Forelimb muscle (tissue), 1 donor: ENCODE measurements at regions not wholly inside any gene's neighbourhood (a gene's known extent, or its start where the extent isn't known, plus 50 kb on each side); places are given as distances from the start of the nearest gene placed in this dataset.
A peak's percentile ranks its signal among the peaks of the same experiment; 100 is the strongest.

ENCODE experiments used
- DNase-seq: peaks from one replicate; pipeline ENCODE4 v3.0.0-alpha.2; 2013; ENCODE audit warnings: low read depth

DNA sequence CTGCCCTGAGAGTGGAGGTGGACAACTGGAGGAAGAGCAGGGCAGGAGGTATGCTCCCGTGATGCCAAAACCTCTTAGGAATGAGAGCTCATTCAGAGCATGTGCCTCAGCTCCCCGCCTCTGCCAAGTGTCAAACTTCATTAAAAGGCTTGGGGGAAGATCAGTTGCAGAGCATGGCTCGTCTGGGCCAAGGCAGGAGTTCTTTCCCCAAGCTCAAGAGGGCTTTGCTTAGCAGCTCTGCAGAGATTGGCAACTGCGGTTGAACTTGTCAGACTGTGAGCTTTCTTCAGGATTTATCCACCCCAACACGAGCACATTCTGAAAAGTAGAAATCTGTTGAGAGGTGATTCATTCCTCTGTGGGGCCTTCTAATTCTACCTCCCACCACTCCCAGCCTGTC is 248.1 kb downstream of the HS3ST3A1 start:
- no peak for DNase-seq

DNA sequence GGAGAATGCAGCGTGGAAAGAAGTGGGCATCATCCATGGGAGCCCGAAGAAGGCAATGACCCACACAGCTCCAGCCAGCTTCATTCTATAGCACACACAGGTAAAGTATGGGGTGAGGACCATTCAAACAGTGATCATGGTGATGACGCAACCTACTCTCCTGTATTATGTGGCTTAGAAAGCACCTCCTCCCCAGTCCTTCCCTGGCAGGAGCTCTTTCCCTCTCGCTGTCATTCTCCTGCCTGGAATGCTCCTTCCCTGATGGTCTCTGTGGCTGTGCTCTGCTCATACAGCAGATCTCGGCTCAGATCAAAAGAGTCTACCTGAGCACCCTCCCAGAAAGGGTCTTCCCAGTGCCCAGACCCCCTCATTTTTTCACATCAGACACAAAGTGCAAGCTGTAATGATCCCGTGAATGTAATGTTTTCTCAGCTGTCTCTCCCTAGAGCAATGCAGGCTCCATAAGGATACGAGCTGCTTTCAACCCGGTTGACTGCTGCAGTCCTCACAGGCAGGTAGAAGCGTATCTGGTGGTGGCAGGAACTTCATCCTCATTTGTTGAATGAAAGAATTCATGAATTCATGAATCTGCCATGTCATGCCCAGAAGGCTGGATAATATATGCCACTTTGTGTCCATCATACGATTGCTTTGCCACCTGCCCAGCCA is 248.8 kb downstream of the HS3ST3A1 start:
- DNase-seq = no peak

DNA sequence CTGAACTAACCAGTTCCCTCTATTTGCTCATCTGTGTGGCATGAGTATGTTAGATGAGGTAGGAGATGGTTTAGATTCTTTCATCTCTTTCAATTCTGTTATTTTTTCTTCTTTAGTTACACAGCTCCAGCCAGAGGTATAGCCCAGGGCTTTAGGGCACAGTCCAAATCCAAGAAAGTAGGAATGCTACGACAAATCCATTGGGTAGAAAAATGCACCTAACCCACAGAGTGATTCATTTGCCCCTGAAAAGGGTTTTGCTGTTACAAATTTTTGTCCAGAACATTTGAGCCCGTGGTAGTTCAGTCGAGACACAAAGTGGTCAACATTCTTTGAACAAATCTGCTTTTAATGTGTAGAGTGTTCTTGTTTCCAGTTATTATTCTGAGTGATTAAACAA is 250.7 kb downstream of the HS3ST3A1 start:
- DNase-seq = no peak

GRCh38 chr17:13350466-13350865 is 251.3 kb downstream of the HS3ST3A1 start:
- no peak for DNase-seq

- no peak for DNase-seq
Measured at GRCh38 chr17:13346996-13347762, 254.6 kb downstream of the HS3ST3A1 start.

- DNase-seq = no peak
Measured at GRCh38 chr17:13346592-13346991, 255.1 kb downstream of the HS3ST3A1 start.

GRCh38 chr17:13346081-13346533 is 255.6 kb downstream of the HS3ST3A1 start:
- no peak for DNase-seq

- no peak for DNase-seq
Measured at GRCh38 chr17:13338421-13338820, 263.3 kb downstream of the HS3ST3A1 start.

- peak; percentile 31 for DNase-seq
Measured at GRCh38 chr17:13337864-13338371, 263.8 kb downstream of the HS3ST3A1 start.

DNA sequence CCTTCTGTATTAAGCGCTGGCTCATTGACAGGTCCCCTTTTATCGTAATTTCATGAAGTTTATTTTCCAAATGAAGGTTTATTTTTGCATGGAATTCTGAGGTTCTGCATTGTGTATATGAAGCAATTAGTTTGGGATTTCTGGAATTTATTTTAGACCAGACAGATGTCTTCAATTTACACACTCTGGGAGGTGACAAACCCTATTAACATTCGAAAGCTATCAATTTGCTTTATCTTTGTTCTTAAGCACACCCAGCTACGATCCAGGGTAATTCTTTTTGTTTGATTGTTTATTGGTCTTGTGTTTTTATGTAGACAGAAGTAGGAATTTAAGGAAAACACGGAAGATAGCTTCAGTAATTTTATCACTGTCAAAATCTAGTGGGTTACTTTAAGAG is 264.6 kb downstream of the HS3ST3A1 start:
- no peak for DNase-seq

GRCh38 chr17:13334374-13334773 is 267.4 kb downstream of the HS3ST3A1 start:
- no peak for DNase-seq

DNA sequence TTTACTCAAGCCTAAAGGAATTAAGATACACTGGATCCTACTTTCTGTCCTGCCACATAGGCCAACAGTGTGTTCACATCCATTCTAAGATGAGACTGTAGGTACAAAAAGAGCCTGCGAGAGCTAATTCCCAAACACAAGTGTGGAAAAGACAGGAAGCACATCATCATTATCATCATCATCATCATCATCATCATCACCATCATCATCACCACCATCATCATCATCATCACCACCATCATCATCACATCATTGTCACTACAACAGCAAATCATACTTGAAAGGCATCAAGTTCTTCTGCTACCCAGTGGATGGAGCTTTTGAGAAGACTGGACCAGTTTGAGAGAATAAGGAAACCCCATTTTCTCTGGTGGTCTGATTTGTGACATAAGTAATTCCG is 268.1 kb downstream of the HS3ST3A1 start:
- DNase-seq = no peak

DNA sequence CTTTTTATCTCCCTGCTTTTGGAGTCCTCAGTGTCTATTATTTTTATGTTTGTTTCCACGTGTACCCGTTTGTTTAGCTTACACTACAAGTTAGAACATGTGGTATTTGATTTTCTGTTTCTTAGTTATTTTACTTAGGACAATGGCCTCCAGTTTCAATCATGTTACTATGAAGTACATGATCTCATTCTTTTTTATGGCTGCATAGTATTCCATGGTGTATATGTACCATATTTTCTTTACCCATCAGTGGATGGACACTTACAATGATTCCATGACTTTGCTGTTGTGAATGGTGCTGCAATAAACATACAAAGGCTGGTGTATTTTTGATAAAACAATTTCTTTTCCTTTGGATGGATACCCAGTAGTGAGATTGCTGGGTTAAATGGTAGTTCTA is 269.5 kb downstream of the HS3ST3A1 start:
- no peak for DNase-seq

DNA sequence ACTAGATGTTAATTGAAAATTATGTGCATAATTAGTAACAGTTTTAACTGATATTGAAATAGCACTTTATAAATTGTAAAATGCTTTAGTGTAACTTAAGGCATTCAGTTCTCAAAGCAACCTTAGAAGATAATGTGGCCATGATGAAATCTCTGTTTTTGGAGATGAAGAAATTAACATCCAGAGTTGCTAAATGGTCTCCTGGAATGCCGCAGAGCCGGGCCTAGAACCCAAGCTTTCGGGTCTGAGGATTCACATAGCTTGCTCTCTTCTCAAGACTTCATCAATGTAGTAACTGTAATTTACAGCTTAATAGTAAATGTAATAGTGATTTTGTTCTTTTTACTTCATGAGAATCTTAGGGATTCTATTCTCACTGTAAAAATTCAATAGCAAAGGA is 272.3 kb downstream of the HS3ST3A1 start:
- DNase-seq = no peak

- DNase-seq = no peak
Measured at GRCh38 chr17:13323990-13324389, 277.7 kb downstream of the HS3ST3A1 start.

DNA sequence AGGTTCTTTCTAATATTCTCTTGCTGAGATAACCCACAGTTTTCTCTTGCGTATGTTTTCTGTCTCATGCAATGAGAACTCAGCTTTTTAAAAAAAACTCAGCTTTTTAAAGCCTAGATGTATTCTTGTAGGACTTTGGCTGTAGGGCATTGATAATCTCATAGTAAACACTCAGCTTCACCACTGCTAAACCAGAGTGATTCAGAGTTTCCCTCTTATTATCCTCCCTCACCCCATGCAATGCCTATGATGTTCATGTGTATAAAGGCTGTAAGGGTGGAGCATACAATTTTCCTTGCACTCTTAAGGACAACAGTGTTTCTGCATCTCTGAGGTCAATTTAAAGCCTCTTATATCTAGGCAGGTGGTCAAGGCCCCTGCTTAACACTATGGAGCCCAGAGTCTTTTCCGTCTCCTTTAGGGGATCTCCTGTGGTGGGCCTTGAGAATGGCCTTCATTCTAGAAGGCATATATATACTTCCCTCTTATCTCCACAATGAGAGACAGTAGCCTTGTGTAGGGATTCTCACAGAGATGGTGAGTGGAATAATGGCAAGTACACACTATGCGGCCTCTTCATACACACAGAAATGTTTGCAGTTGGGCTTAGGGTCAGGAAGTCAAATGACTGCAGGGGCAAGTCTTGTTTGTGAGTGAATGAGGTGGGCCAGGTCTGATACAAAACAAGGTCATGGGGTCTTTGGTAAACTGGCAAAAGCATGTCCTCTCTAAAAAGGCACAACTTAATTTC is 279.6 kb downstream of the HS3ST3A1 start:
- no peak for DNase-seq

- no peak for DNase-seq
Measured at GRCh38 chr17:13320046-13320785, 281.5 kb downstream of the HS3ST3A1 start.

DNA sequence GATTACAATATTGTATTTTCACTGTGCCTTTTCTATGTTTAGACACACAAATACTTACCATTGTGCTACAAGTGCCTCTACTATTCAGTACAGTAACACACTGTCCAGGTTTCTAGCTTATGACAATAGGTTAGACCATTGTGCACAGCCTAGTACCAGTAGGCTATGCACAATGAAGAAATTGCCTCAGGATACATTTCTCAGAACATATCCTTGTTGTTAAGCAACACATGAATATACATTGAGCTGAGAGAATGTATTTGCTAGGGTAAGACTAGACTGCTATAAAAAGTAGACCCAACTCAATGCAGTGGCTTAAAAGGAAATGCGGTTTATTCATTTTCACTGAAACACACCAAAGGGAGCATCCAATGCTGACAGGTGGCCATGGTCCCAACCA is 285.1 kb downstream of the HS3ST3A1 start:
- no peak for DNase-seq

DNA sequence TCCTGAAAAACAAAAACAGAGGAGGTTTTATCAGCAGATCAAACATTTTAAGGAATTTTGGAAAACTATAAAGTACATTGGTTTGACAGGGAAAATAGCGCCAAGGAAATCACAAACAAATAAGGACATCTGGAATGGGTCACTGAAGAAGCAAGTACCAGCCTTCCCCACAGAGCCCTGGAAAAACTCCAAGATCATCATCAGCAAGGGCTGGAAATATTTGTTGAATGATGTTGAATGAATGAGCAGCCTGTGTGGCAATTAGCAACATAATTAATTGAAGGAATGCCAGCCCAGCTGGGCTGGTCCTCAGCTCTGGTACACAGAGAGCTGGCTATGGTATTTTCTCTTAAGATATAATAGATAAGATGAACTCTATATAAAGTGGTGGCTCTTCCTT is 290.4 kb downstream of the HS3ST3A1 start:
- no peak for DNase-seq

DNA sequence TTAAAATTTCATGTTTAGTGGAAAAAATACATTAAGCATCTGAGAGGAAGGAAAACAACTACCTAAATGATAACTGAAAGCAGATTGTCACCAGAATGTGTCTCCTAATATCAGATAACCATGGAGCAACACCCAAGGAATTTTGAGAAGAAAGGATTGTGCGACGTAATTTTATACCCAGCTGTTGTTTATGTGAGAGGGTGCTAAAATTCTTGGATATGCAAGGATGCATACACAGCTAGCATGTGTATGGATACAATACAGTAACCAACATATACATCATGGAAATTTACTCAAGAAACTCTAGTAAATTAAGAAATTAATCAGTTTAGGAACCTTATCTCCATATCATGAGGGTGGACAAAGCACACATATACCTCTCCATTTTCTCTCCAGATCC is 290.9 kb downstream of the HS3ST3A1 start:
- no peak for DNase-seq

DNA sequence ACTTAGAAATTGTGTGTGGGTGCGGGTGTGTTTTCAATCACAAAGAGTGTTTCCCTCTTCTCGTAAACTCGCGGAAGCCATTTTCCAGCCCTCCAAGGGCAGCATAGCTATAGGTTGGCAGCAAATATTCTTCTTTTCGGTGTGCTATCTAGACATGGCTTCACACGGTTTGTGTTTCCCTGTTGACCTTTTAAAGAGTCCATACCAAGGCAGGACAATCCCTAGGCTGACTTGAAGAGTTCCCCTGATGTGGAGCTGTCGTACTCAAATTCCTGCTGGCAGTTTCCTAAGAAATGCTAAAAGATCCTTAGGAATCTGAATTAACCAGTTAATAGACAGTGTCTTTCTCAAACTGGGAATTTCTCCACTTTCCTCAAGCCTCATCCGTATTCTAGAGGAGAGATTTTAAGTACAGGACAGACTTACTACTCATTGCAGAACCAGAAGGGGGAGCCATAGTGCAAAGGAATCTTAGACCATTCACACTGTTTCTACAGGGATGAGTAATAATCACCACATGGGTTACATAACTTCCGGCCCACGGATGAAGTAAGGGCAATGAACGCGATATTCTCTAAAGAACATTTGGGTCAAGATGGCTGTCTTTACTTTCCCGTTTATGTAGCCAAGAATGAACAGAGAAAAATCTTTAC is 288.6 kb upstream of the ELAC2 start:
- no peak for DNase-seq
